HG02571 (cell line): ENCODE measurements at regions not wholly inside any gene's neighbourhood (a gene's known extent, or its start where the extent isn't known, plus 50 kb on each side); places are given as distances from the start of the nearest gene placed in this dataset.

Source experiments
- ATAC-seq: cut with Tn5 transposase; IDR thresholded peaks from one replicate; pipeline ENCODE4 v1.9.1; 2021; ENCODE audit warnings: mild to moderate bottlenecking, moderate library complexity; ENCODE audit not compliant: unreplicated experiment

- no peak for ATAC-seq
These were observed 324.7 kb upstream of the AKR1E2 start for GRCh38 chr10:4501306-4501705.

- no peak for ATAC-seq
These were observed 327.2 kb upstream of the AKR1E2 start for GRCh38 chr10:4498711-4499251.

GRCh38 chr10:4494551-4494950, 331.5 kb upstream of the AKR1E2 start:
- ATAC-seq, result no peak

GRCh38 chr10:4492202-4492601, 333.8 kb upstream of the AKR1E2 start:
- ATAC-seq, result no peak

GRCh38 chr10:4488904-4489303, 337.1 kb upstream of the AKR1E2 start:
- ATAC-seq, result no peak

- ATAC-seq, result no peak
These were observed 340.4 kb upstream of the AKR1E2 start for GRCh38 chr10:4485636-4486035.

- ATAC-seq, result no peak
These were observed 342.2 kb upstream of the AKR1E2 start for GRCh38 chr10:4483811-4484210.

- ATAC-seq, result no peak
These were observed 343.3 kb upstream of the AKR1E2 start for GRCh38 chr10:4482659-4483058.

GRCh38 chr10:4481192-4481591, 344.8 kb upstream of the AKR1E2 start:
- ATAC-seq, result no peak

- no peak for ATAC-seq
These were observed 346.7 kb upstream of the AKR1E2 start for GRCh38 chr10:4479342-4479741.

- no peak for ATAC-seq
These were observed 348.3 kb upstream of the AKR1E2 start for GRCh38 chr10:4477664-4478063.

- ATAC-seq, result no peak
These were observed 350.0 kb upstream of the AKR1E2 start for GRCh38 chr10:4475827-4476490.

- ATAC-seq, result no peak
These were observed 351.2 kb upstream of the AKR1E2 start for GRCh38 chr10:4474829-4475228.

- no peak for ATAC-seq
These were observed 352.0 kb upstream of the AKR1E2 start for GRCh38 chr10:4473977-4474376.

- ATAC-seq, result no peak
These were observed 353.7 kb upstream of the AKR1E2 start for GRCh38 chr10:4472190-4472904.

- no peak for ATAC-seq
These were observed 355.7 kb upstream of the AKR1E2 start for GRCh38 chr10:4470231-4470835.

GRCh38 chr10:4467481-4467880, 358.5 kb upstream of the AKR1E2 start:
- ATAC-seq, result no peak

GRCh38 chr10:4460267-4460666, 365.7 kb upstream of the AKR1E2 start:
- no peak for ATAC-seq

- no peak for ATAC-seq
These were observed 366.5 kb upstream of the AKR1E2 start for GRCh38 chr10:4459531-4459930.

- ATAC-seq, result no peak
These were observed 368.4 kb upstream of the AKR1E2 start for GRCh38 chr10:4457597-4457996.

- ATAC-seq, result no peak
These were observed 369.2 kb upstream of the AKR1E2 start for GRCh38 chr10:4456776-4457175.

GRCh38 chr10:4456279-4456678, 369.7 kb upstream of the AKR1E2 start:
- no peak for ATAC-seq
